HG03354 (cell line): ENCODE measurements at regions not wholly inside any gene's neighbourhood (a gene's known extent, or its start where the extent isn't known, plus 50 kb on each side); places are given as distances from the start of the nearest gene placed in this dataset.
"Not testable (repeated sequence)": the region's sequence is repeated elsewhere in the genome, so short reads cannot be mapped to it uniquely, and the experiment has no call there.

ENCODE experiments used
- ATAC-seq: cut with Tn5 transposase; IDR thresholded peaks from one replicate; pipeline ENCODE4 v1.9.1; 2021; ENCODE audit warnings: mild to moderate bottlenecking; ENCODE audit not compliant: unreplicated experiment, poor library complexity, severe bottlenecking

- ATAC-seq = no peak
These were observed 187.5 kb upstream of the OR4E1 start for GRCh38 chr14:21861153-21861552.

GRCh38 chr14:21860172-21860571, 186.6 kb upstream of the OR4E1 start:
- no peak for ATAC-seq

- ATAC-seq = no peak
These were observed 179.2 kb upstream of the OR4E1 start for GRCh38 chr14:21852775-21853174.

- ATAC-seq = no peak
These were observed 178.5 kb upstream of the OR4E1 start for GRCh38 chr14:21852061-21852664.

- not testable (repeated sequence) for ATAC-seq
These were observed 173.3 kb upstream of the OR4E1 start for GRCh38 chr14:21846902-21847301.

GRCh38 chr14:21846227-21846885, 172.7 kb upstream of the OR4E1 start:
- ATAC-seq = peak; percentile 71

- ATAC-seq = no peak
These were observed 167.1 kb upstream of the OR4E1 start for GRCh38 chr14:21840765-21841164.

GRCh38 chr14:21833836-21834235, 160.2 kb upstream of the OR4E1 start:
- ATAC-seq = no peak

- ATAC-seq = no peak
These were observed 152.2 kb upstream of the OR4E1 start for GRCh38 chr14:21825845-21826244.

- ATAC-seq = peak; percentile 51
These were observed 151.6 kb upstream of the OR4E1 start for GRCh38 chr14:21825149-21825743.

- ATAC-seq = no peak
These were observed 148.5 kb upstream of the OR4E1 start for GRCh38 chr14:21822109-21822508.

GRCh38 chr14:21820631-21821030, 147.0 kb upstream of the OR4E1 start:
- no peak for ATAC-seq

GRCh38 chr14:21819891-21820290, 146.3 kb upstream of the OR4E1 start:
- ATAC-seq = not testable (repeated sequence)

- ATAC-seq = not testable (repeated sequence)
These were observed 143.4 kb upstream of the OR4E1 start for GRCh38 chr14:21817010-21817409.

GRCh38 chr14:21807975-21808374, 134.4 kb upstream of the OR4E1 start:
- no peak for ATAC-seq

GRCh38 chr14:21804981-21805380, 131.4 kb upstream of the OR4E1 start:
- ATAC-seq = no peak

GRCh38 chr14:21802441-21802840, 128.8 kb upstream of the OR4E1 start:
- ATAC-seq = no peak

GRCh38 chr14:21796916-21797315, 123.3 kb upstream of the OR4E1 start:
- ATAC-seq = no peak

GRCh38 chr14:21795456-21795855, 121.8 kb upstream of the OR4E1 start:
- no peak for ATAC-seq

GRCh38 chr14:21791749-21792148, 118.1 kb upstream of the OR4E1 start:
- no peak for ATAC-seq

GRCh38 chr14:21788687-21789086, 115.1 kb upstream of the OR4E1 start:
- ATAC-seq = not testable (repeated sequence)
